Ascending aorta (tissue), 2 donors: ENCODE measurements at regions not wholly inside any gene's neighbourhood (a gene's known extent, or its start where the extent isn't known, plus 50 kb on each side); places are given as distances from the start of the nearest gene placed in this dataset.
A peak's percentile ranks its signal among the peaks of the same experiment; 100 is the strongest.

Experiments used
- DNase-seq, 2 donors: peaks; one replicate each; pipeline ENCODE4 v3.0.0-alpha.2; 2019; ENCODE audit warnings: low spot score in 2 of 2
- H3K27ac ChIP-seq, 2 donors: fragments of 200-600 bp; sonication (generic); one replicate each; pipeline ENCODE4 v1.5.1; 2016 to 2017; ENCODE audit warnings: mild to moderate bottlenecking in 1 of 2
- H3K27me3 ChIP-seq: fragments of 200-600 bp; sonication (generic); one replicate; pipeline ENCODE4 v1.5.1; 2017
- H3K36me3 ChIP-seq, 2 donors: fragments of 200-600 bp; sonication (generic); one replicate each; pipeline ENCODE4 v1.5.1; 2016
- H3K4me1 ChIP-seq, 2 donors: fragments of 200-600 bp; sonication (generic); one replicate each; pipeline ENCODE4 v1.5.1; 2016 to 2017; ENCODE audit warnings: mild to moderate bottlenecking in 1 of 2
- H3K4me3 ChIP-seq, 2 donors: fragments of 200-600 bp; sonication (generic); one replicate each; pipeline ENCODE4 v1.5.1; 2016 to 2017; ENCODE audit warnings: mild to moderate bottlenecking in 1 of 2
- H3K9me3 ChIP-seq, 2 donors: fragments of 200-600 bp; sonication (generic); one replicate each; pipeline ENCODE4 v1.5.1; 2016
- CTCF ChIP-seq, 3 experiments: fragments of 200-600 bp in 2 of 3; fragments of 450-650 bp in 1 of 3; sonication (generic) in 2 of 3; IDR thresholded peaks; one replicate each; pipeline ENCODE4 v1.5.1; 2016 to 2019; ENCODE audit warnings: antibody characterized with exemption in 3 of 3, mild to moderate bottlenecking in 1 of 3, moderate library complexity in 1 of 3
- intact Hi-C: fragments of 100-400 bp; cut with DNase I; formaldehyde crosslinking; loops from one replicate; pipeline ENCODE4 v1.15.1; 2023

GRCh38 chr2:188776634-188777033 is 197.5 kb upstream of the COL3A1 start:
- TF ChIP-seq CTCF (IDR thresholded peaks at IDR 0.05) = no peak
- no peak overlapping the region for H3K4me3 ChIP-seq
- H3K27me3 ChIP-seq = no peaks in the 10 kb centered on the region
- H3K4me1 ChIP-seq = no peaks in the 10 kb centered on the region
- no peaks in the 10 kb centered on the region for H3K36me3 ChIP-seq
- no peaks in the 10 kb centered on the region for H3K9me3 ChIP-seq
- intact Hi-C loops = no loop called here
- H3K27ac ChIP-seq = no peak overlapping the region
- no peak for DNase-seq

- Histone ChIP-seq H3K27ac (peak overlapping the region in 1 of 2 donors; percentile 68), H3K4me1 (peaks cover 0 to 28% of the 10 kb centered on the region in 2 donors), H3K9me3 (no peaks in the 10 kb centered on the region), H3K36me3 (no peaks in the 10 kb centered on the region), H3K27me3 (no peaks in the 10 kb centered on the region), H3K4me3 (no peak overlapping the region)
- peak; percentile 6 to 14 (median 7) for TF ChIP-seq CTCF (IDR thresholded peaks at IDR 0.05)
- DNase-seq = no peak
- intact Hi-C loops = loop anchor here (10.0 kb wide), 2 partner anchors 310 to 630 kb away; no protein-coding TSS in a partner anchor
These were observed 189.9 kb upstream of the COL3A1 start for GRCh38 chr2:188784269-188784762.

GRCh38 chr2:188785061-188785460 is 189.1 kb upstream of the COL3A1 start:
- Histone ChIP-seq H3K27ac (peak overlapping the region; percentile 68 to 80), H3K4me3 (no peak overlapping the region), H3K36me3 (no peaks in the 10 kb centered on the region), H3K27me3 (no peaks in the 10 kb centered on the region), H3K4me1 (peaks cover 0 to 28% of the 10 kb centered on the region in 2 donors), H3K9me3 (no peaks in the 10 kb centered on the region)
- no peak for DNase-seq
- no peak for TF ChIP-seq CTCF (IDR thresholded peaks at IDR 0.05)
- intact Hi-C loops = loop anchor here (5.0 to 10.0 kb wide), 3 partner anchors 87 to 630 kb away; no protein-coding TSS in a partner anchor

- Histone ChIP-seq H3K36me3 (no peaks in the 10 kb centered on the region), H3K4me3 (no peak overlapping the region), H3K9me3 (no peaks in the 10 kb centered on the region), H3K27ac (peak overlapping the region; percentile 68 to 80), H3K4me1 (peaks cover 0 to 28% of the 10 kb centered on the region in 2 donors), H3K27me3 (no peaks in the 10 kb centered on the region)
- intact Hi-C loops = loop anchor here (5.0 to 10.0 kb wide), 3 partner anchors 87 to 629 kb away; no protein-coding TSS in a partner anchor
- no peak for TF ChIP-seq CTCF (IDR thresholded peaks at IDR 0.05)
- no peak for DNase-seq
These were observed 188.7 kb upstream of the COL3A1 start for GRCh38 chr2:188785490-188785889.

- intact Hi-C loops = loop anchor here (2.0 to 10.0 kb wide), 4 partner anchors 86 to 628 kb away; no protein-coding TSS in a partner anchor
- Histone ChIP-seq H3K4me1 (peaks cover 0 to 28% of the 10 kb centered on the region in 2 donors), H3K27me3 (no peaks in the 10 kb centered on the region), H3K9me3 (no peaks in the 10 kb centered on the region), H3K36me3 (no peaks in the 10 kb centered on the region), H3K27ac (peak overlapping the region; percentile 68 to 80), H3K4me3 (peak overlapping the region; percentile 35 to 37)
- DNase-seq = no peak
- TF ChIP-seq CTCF (IDR thresholded peaks at IDR 0.05) = no peak
These were observed 187.8 kb upstream of the COL3A1 start for GRCh38 chr2:188786368-188786841.
